ENCODE measurements at regions not wholly inside any gene's neighbourhood (a gene's known extent, or its start where the extent isn't known, plus 50 kb on each side); places are given as distances from the start of the nearest gene placed in this dataset.

DNA sequence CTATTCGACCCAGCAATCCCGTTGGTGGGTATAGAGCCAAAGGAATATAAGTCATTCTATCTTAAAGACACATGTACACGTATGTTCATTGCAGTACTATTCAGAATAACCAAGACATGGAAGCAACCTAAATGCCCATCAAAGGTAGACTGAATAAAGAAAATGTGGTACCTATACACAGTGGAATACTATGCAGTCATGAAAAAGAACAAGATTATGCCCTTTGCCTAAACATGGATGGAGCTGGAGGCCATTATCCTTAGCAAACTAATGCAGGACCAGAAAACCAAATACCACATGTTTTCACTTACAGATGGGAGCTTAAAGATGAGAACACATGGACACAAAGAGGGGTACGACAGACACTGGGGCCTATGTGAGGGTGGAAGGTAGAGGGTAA, 845.3 kb downstream of the TYW1 start:
- no peak for TF ChIP-seq POLR2A (IDR thresholded peaks at IDR 0.05)
- TF ChIP-seq, protein P1, sequence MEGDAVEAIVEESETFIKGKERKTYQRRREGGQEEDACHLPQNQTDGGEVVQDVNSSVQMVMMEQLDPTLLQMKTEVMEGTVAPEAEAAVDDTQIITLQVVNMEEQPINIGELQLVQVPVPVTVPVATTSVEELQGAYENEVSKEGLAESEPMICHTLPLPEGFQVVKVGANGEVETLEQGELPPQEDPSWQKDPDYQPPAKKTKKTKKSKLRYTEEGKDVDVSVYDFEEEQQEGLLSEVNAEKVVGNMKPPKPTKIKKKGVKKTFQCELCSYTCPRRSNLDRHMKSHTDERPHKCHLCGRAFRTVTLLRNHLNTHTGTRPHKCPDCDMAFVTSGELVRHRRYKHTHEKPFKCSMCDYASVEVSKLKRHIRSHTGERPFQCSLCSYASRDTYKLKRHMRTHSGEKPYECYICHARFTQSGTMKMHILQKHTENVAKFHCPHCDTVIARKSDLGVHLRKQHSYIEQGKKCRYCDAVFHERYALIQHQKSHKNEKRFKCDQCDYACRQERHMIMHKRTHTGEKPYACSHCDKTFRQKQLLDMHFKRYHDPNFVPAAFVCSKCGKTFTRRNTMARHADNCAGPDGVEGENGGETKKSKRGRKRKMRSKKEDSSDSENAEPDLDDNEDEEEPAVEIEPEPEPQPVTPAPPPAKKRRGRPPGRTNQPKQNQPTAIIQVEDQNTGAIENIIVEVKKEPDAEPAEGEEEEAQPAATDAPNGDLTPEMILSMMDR (IDR thresholded peaks at IDR 0.05) = no peak
- no peak for TF ChIP-seq EP300 (IDR thresholded peaks at IDR 0.05)
- no peak for TF ChIP-seq POLR2AphosphoS5 (IDR thresholded peaks at IDR 0.05)
